Mucosa of rectum (tissue), 2 donors: ENCODE measurements at regions not wholly inside any gene's neighbourhood (a gene's known extent, or its start where the extent isn't known, plus 50 kb on each side); places are given as distances from the start of the nearest gene placed in this dataset.
"Not testable (repeated sequence)": the region's sequence is repeated elsewhere in the genome, so short reads cannot be mapped to it uniquely, and the experiment has no call there.

ENCODE experiments used
- H3K27ac ChIP-seq, 2 donors: one replicate each; pipeline ENCODE4 v1.7.0; 2013; ENCODE audit warnings: inconsistent platforms in 2 of 2, low read depth in 2 of 2, low read length in 2 of 2
- H3K27me3 ChIP-seq, 2 donors: one replicate each; pipeline ENCODE4 v1.7.0; 2013; ENCODE audit warnings: low read length in 2 of 2; ENCODE audit not compliant: control insufficient read depth in 2 of 2, insufficient read depth in 2 of 2
- H3K36me3 ChIP-seq, 2 donors: one replicate each; pipeline ENCODE4 v1.7.0; 2013; ENCODE audit warnings: low read length in 2 of 2; ENCODE audit not compliant: control insufficient read depth in 2 of 2, insufficient read depth in 2 of 2
- H3K4me1 ChIP-seq, 2 donors: one replicate each; pipeline ENCODE4 v1.7.0; 2013; ENCODE audit warnings: low read length in 2 of 2, mild to moderate bottlenecking in 1 of 2; ENCODE audit not compliant: control insufficient read depth in 2 of 2, insufficient read depth in 2 of 2
- H3K4me3 ChIP-seq, 2 donors: one replicate each; pipeline ENCODE4 v1.7.0; 2013; ENCODE audit warnings: low read length in 2 of 2
- H3K9ac ChIP-seq, 2 donors: one replicate each; pipeline ENCODE4 v1.7.0; 2013; ENCODE audit warnings: low read length in 2 of 2, low read depth in 1 of 2, mild to moderate bottlenecking in 1 of 2
- H3K9me3 ChIP-seq, 2 donors: one replicate each; pipeline ENCODE4 v1.7.0; 2013; ENCODE audit warnings: low read length in 2 of 2; ENCODE audit not compliant: control insufficient read depth in 2 of 2
- donor health status: healthy.
- donor health status: Normal muscosa, but diverticular disease.

GRCh38 chr10:25844716-25845115 lies 89.3 kb upstream of the MYO3A start:
- not testable (repeated sequence) for H3K27me3 ChIP-seq, H3K9me3 ChIP-seq, H3K27ac ChIP-seq, H3K36me3 ChIP-seq, H3K4me1 ChIP-seq, H3K4me3 ChIP-seq, H3K9ac ChIP-seq

GRCh38 chr10:25849268-25849667 lies 84.8 kb upstream of the MYO3A start:
- Histone ChIP-seq H3K9ac (no peak overlapping the region), H3K27ac (no peak overlapping the region), H3K4me3 (no peak overlapping the region), H3K4me1 (no peaks in the 10 kb centered on the region), H3K36me3 (no peaks in the 10 kb centered on the region), H3K27me3 (no peaks in the 10 kb centered on the region), H3K9me3 (no peaks in the 10 kb centered on the region)

- Histone ChIP-seq H3K27me3 (no peaks in the 10 kb centered on the region), H3K27ac (no peak overlapping the region), H3K36me3 (no peaks in the 10 kb centered on the region), H3K9me3 (no peaks in the 10 kb centered on the region), H3K4me1 (no peaks in the 10 kb centered on the region), H3K4me3 (no peak overlapping the region), H3K9ac (no peak overlapping the region)
Measured at GRCh38 chr10:25849988-25850387, 84.0 kb upstream of the MYO3A start.

GRCh38 chr10:25851548-25851947 lies 82.5 kb upstream of the MYO3A start:
- H3K4me1 ChIP-seq: no peaks in the 10 kb centered on the region
- H3K27me3 ChIP-seq: no peaks in the 10 kb centered on the region
- H3K36me3 ChIP-seq: no peaks in the 10 kb centered on the region
- no peak overlapping the region for H3K27ac ChIP-seq
- H3K4me3 ChIP-seq: no peak overlapping the region
- H3K9me3 ChIP-seq: no peaks in the 10 kb centered on the region
- no peak overlapping the region for H3K9ac ChIP-seq

GRCh38 chr10:25852364-25852941 lies 81.6 kb upstream of the MYO3A start:
- H3K27me3 ChIP-seq: no peaks in the 10 kb centered on the region
- H3K4me1 ChIP-seq: no peaks in the 10 kb centered on the region
- no peak overlapping the region for H3K27ac ChIP-seq
- H3K36me3 ChIP-seq: no peaks in the 10 kb centered on the region
- H3K9ac ChIP-seq: no peak overlapping the region
- no peaks in the 10 kb centered on the region for H3K9me3 ChIP-seq
- no peak overlapping the region for H3K4me3 ChIP-seq

- Histone ChIP-seq H3K9ac (no peak overlapping the region), H3K27me3 (no peaks in the 10 kb centered on the region), H3K4me3 (no peak overlapping the region), H3K27ac (no peak overlapping the region), H3K4me1 (no peaks in the 10 kb centered on the region), H3K9me3 (no peaks in the 10 kb centered on the region), H3K36me3 (no peaks in the 10 kb centered on the region)
Measured at GRCh38 chr10:25858076-25858475, 76.0 kb upstream of the MYO3A start.

GRCh38 chr10:25865267-25865666 lies 68.8 kb upstream of the MYO3A start:
- no peaks in the 10 kb centered on the region for H3K4me1 ChIP-seq
- H3K9ac ChIP-seq: no peak overlapping the region
- H3K27ac ChIP-seq: no peak overlapping the region
- no peaks in the 10 kb centered on the region for H3K27me3 ChIP-seq
- H3K9me3 ChIP-seq: no peaks in the 10 kb centered on the region
- H3K36me3 ChIP-seq: no peaks in the 10 kb centered on the region
- no peak overlapping the region for H3K4me3 ChIP-seq

GRCh38 chr10:25867321-25867720 lies 66.7 kb upstream of the MYO3A start:
- H3K9ac ChIP-seq: no peak overlapping the region
- no peaks in the 10 kb centered on the region for H3K9me3 ChIP-seq
- no peak overlapping the region for H3K27ac ChIP-seq
- no peaks in the 10 kb centered on the region for H3K27me3 ChIP-seq
- H3K4me3 ChIP-seq: no peak overlapping the region
- H3K36me3 ChIP-seq: no peaks in the 10 kb centered on the region
- H3K4me1 ChIP-seq: no peaks in the 10 kb centered on the region

- H3K27ac ChIP-seq: no peak overlapping the region
Measured at GRCh38 chr10:25869067-25869591, 64.9 kb upstream of the MYO3A start.

GRCh38 chr10:25869609-25870008 lies 64.4 kb upstream of the MYO3A start:
- Histone ChIP-seq H3K9ac (no peak overlapping the region), H3K4me3 (no peak overlapping the region), H3K36me3 (no peaks in the 10 kb centered on the region)

More at GRCh38 chr10:25869067-25869591, 64.9 kb upstream of the MYO3A start:
- H3K9ac ChIP-seq: no peak overlapping the region
- H3K4me1 ChIP-seq: no peaks in the 10 kb centered on the region
- no peak overlapping the region for H3K4me3 ChIP-seq
- H3K9me3 ChIP-seq: no peaks in the 10 kb centered on the region
- H3K27me3 ChIP-seq: no peaks in the 10 kb centered on the region
- no peaks in the 10 kb centered on the region for H3K36me3 ChIP-seq

GRCh38 chr10:25874402-25874801 lies 59.6 kb upstream of the MYO3A start:
- H3K9ac ChIP-seq, H3K4me3 ChIP-seq, H3K27me3 ChIP-seq, H3K36me3 ChIP-seq, H3K9me3 ChIP-seq, H3K4me1 ChIP-seq, H3K27ac ChIP-seq: not testable (repeated sequence)

More at GRCh38 chr10:25869609-25870008, 64.4 kb upstream of the MYO3A start:
- Histone ChIP-seq H3K4me1 (no peaks in the 10 kb centered on the region), H3K27me3 (no peaks in the 10 kb centered on the region), H3K27ac (no peak overlapping the region), H3K9me3 (no peaks in the 10 kb centered on the region)
